MM.1S (cell line): ENCODE measurements at regions not wholly inside any gene's neighbourhood (a gene's known extent, or its start where the extent isn't known, plus 50 kb on each side); places are given as distances from the start of the nearest gene placed in this dataset.

Source experiments
- EZH2 ChIP-seq: fragments of 300-600 bp; sonication (generic); optimal IDR thresholded peaks from 2 replicates; pipeline ENCODE3; 2017; ENCODE audit warnings: low read depth, mild to moderate bottlenecking, antibody characterized with exemption, low read length, mixed read lengths
- EZH2phosphoT487 ChIP-seq: fragments of 300-600 bp; sonication (generic); IDR thresholded peaks from 2 replicates; pipeline ENCODE4 v1.6.1; 2018; ENCODE audit warnings: antibody characterized with exemption, low read length
- TF ChIP-seq, protein P1 (sequence below): fragments of 300-600 bp; sonication (generic); IDR thresholded peaks from 2 replicates; pipeline ENCODE4 v1.5.1; 2016; ENCODE audit warnings: antibody characterized with exemption, low read length, mixed read lengths

- TF ChIP-seq, protein P1, sequence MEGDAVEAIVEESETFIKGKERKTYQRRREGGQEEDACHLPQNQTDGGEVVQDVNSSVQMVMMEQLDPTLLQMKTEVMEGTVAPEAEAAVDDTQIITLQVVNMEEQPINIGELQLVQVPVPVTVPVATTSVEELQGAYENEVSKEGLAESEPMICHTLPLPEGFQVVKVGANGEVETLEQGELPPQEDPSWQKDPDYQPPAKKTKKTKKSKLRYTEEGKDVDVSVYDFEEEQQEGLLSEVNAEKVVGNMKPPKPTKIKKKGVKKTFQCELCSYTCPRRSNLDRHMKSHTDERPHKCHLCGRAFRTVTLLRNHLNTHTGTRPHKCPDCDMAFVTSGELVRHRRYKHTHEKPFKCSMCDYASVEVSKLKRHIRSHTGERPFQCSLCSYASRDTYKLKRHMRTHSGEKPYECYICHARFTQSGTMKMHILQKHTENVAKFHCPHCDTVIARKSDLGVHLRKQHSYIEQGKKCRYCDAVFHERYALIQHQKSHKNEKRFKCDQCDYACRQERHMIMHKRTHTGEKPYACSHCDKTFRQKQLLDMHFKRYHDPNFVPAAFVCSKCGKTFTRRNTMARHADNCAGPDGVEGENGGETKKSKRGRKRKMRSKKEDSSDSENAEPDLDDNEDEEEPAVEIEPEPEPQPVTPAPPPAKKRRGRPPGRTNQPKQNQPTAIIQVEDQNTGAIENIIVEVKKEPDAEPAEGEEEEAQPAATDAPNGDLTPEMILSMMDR = no peak
- no peak for TF ChIP-seq EZH2
- no peak for TF ChIP-seq EZH2phosphoT487
Measured at GRCh38 chr10:124320778-124321432, 97.8 kb downstream of the OAT start.
